ENCODE measurements at regions not wholly inside any gene's neighbourhood (a gene's known extent, or its start where the extent isn't known, plus 50 kb on each side); places are given as distances from the start of the nearest gene placed in this dataset.

GRCh38 chr13:111407381-111408131 is 87.1 kb downstream of the TEX29 start:
- no peak for DNase-seq
- intact Hi-C loops (cut with DNase I; ENCODE audit: low total_unique reads), result no loop called here
- TF ChIP-seq POLR2A (IDR thresholded peaks at IDR 0.05) (no peak), CTCF (IDR thresholded peaks at IDR 0.05) (no peak)
- no peak overlapping the region for H3K27ac ChIP-seq
- H3K4me1 ChIP-seq, result no peaks in the 10 kb centered on the region
- WGBS, 2 donors, result 76 to 81% methylated on average over 21 to 23 of the region's 23 CpGs
- H3K4me3 ChIP-seq, result no peak overlapping the region
- H3K36me3 ChIP-seq (ENCODE audit: low read depth, missing control alignments), result no peaks in the 10 kb centered on the region
- no peaks in the 10 kb centered on the region for H3K9me3 ChIP-seq
- no peaks in the 10 kb centered on the region for H3K27me3 ChIP-seq

GRCh38 chr13:111409413-111409812 is 89.0 kb downstream of the TEX29 start:
- intact Hi-C loops (cut with DNase I; ENCODE audit: low total_unique reads), result no loop called here
- 60 to 69% methylated on average over 10 of the region's 10 CpGs for WGBS, 2 donors
- no peak for TF ChIP-seq POLR2A (IDR thresholded peaks at IDR 0.05)
- no peaks in the 10 kb centered on the region for H3K36me3 ChIP-seq (ENCODE audit: low read depth, missing control alignments)
- no peak for DNase-seq
- H3K27me3 ChIP-seq, result no peaks in the 10 kb centered on the region
- H3K4me3 ChIP-seq, result peak overlapping the region in 1 of 2 donors; percentile 47
- H3K4me1 ChIP-seq, result no peaks in the 10 kb centered on the region
- H3K9me3 ChIP-seq, result no peaks in the 10 kb centered on the region
- H3K27ac ChIP-seq, result no peak overlapping the region

GRCh38 chr13:111410232-111411021 is 90.0 kb downstream of the TEX29 start:
- TF ChIP-seq POLR2A (IDR thresholded peaks at IDR 0.05) (no peak), CTCF (IDR thresholded peaks at IDR 0.05) (no peak)
- H3K9me3 ChIP-seq, result no peaks in the 10 kb centered on the region
- no peak overlapping the region for H3K27ac ChIP-seq
- H3K4me1 ChIP-seq, result no peaks in the 10 kb centered on the region
- H3K36me3 ChIP-seq (ENCODE audit: low read depth, missing control alignments), result no peaks in the 10 kb centered on the region
- no peak for DNase-seq
- no peaks in the 10 kb centered on the region for H3K27me3 ChIP-seq
- peak overlapping the region in 1 of 2 donors; percentile 47 for H3K4me3 ChIP-seq
- intact Hi-C loops (cut with DNase I; ENCODE audit: low total_unique reads), result no loop called here
- 51 to 67% methylated on average over 26 to 27 of the region's 27 CpGs for WGBS, 2 donors

GRCh38 chr13:111411151-111411858 is 90.9 kb downstream of the TEX29 start:
- 22 to 46% methylated on average over 41 to 48 of the region's 48 CpGs for WGBS, 2 donors
- no peaks in the 10 kb centered on the region for H3K9me3 ChIP-seq
- DNase-seq, result no peak

More at GRCh38 chr13:111411151-111411858, 90.9 kb downstream of the TEX29 start:
- no peaks in the 10 kb centered on the region for H3K27me3 ChIP-seq
- TF ChIP-seq POLR2A (IDR thresholded peaks at IDR 0.05), result no peak
- TF ChIP-seq CTCF (IDR thresholded peaks at IDR 0.05), result no peak
- H3K4me3 ChIP-seq, result peak overlapping the region in 1 of 2 donors; percentile 45
- H3K36me3 ChIP-seq (ENCODE audit: low read depth, missing control alignments), result no peaks in the 10 kb centered on the region
- intact Hi-C loops (cut with DNase I; ENCODE audit: low total_unique reads), result no loop called here
- no peak overlapping the region for H3K27ac ChIP-seq
- H3K4me1 ChIP-seq, result no peaks in the 10 kb centered on the region

Measured in testis (tissue), 2 donors.